ENCODE measurements at regions not wholly inside any gene's neighbourhood (a gene's known extent, or its start where the extent isn't known, plus 50 kb on each side); places are given as distances from the start of the nearest gene placed in this dataset.

GRCh38 chr4:181661923-181662322, 581.3 kb upstream of the TENM3 start:
- Histone ChIP-seq H3K4me3 (no peak overlapping the region), H3K27me3 (no peaks in the 10 kb centered on the region), H3K4me1 (no peaks in the 10 kb centered on the region), H3K36me3 (no peaks in the 10 kb centered on the region), H3K27ac (no peak overlapping the region), H3K9me3 (no peaks in the 10 kb centered on the region)
- DNase-seq: no peak
- no peak for ATAC-seq
- intact Hi-C loops (cut with DNase I): no loop called here
- no peak for TF ChIP-seq CTCF (IDR thresholded peaks at IDR 0.05)

GRCh38 chr4:181662383-181662782, 580.8 kb upstream of the TENM3 start:
- no peaks in the 10 kb centered on the region for H3K9me3 ChIP-seq
- no peak overlapping the region for H3K4me3 ChIP-seq
- no peaks in the 10 kb centered on the region for H3K4me1 ChIP-seq
- intact Hi-C loops (cut with DNase I): no loop called here
- ATAC-seq (no peak), DNase-seq (peak in 1 of 4 donors; percentile 7)
- no peaks in the 10 kb centered on the region for H3K27me3 ChIP-seq
- TF ChIP-seq CTCF (IDR thresholded peaks at IDR 0.05): no peak
- H3K36me3 ChIP-seq: no peaks in the 10 kb centered on the region
- H3K27ac ChIP-seq: no peak overlapping the region

GRCh38 chr4:181670506-181670905, 572.7 kb upstream of the TENM3 start:
- intact Hi-C loops (cut with DNase I): no loop called here

GRCh38 chr4:181671672-181672071, 571.5 kb upstream of the TENM3 start:
- Histone ChIP-seq H3K27me3 (no peaks in the 10 kb centered on the region), H3K36me3 (no peaks in the 10 kb centered on the region), H3K27ac (no peak overlapping the region), H3K9me3 (no peaks in the 10 kb centered on the region), H3K4me3 (no peak overlapping the region), H3K4me1 (no peaks in the 10 kb centered on the region)
- DNase-seq (no peak), ATAC-seq (no peak)
- intact Hi-C loops (cut with DNase I): no loop called here
- no peak for TF ChIP-seq CTCF (IDR thresholded peaks at IDR 0.05)

More at GRCh38 chr4:181670506-181670905, 572.7 kb upstream of the TENM3 start:
- no peak overlapping the region for H3K4me3 ChIP-seq
- H3K4me1 ChIP-seq: no peaks in the 10 kb centered on the region
- no peaks in the 10 kb centered on the region for H3K36me3 ChIP-seq
- no peak for ATAC-seq
- DNase-seq: no peak
- no peak overlapping the region for H3K27ac ChIP-seq
- TF ChIP-seq CTCF (IDR thresholded peaks at IDR 0.05): no peak
- no peaks in the 10 kb centered on the region for H3K9me3 ChIP-seq
- no peaks in the 10 kb centered on the region for H3K27me3 ChIP-seq

GRCh38 chr4:181672751-181673150, 570.5 kb upstream of the TENM3 start:
- Histone ChIP-seq H3K4me1 (no peaks in the 10 kb centered on the region), H3K36me3 (no peaks in the 10 kb centered on the region), H3K27me3 (no peaks in the 10 kb centered on the region), H3K9me3 (no peaks in the 10 kb centered on the region), H3K4me3 (no peak overlapping the region), H3K27ac (no peak overlapping the region)
- TF ChIP-seq CTCF (IDR thresholded peaks at IDR 0.05): no peak
- no peak for DNase-seq
- ATAC-seq: no peak
- intact Hi-C loops (cut with DNase I): no loop called here
